Common myeloid progenitor, CD34-positive (primary cell): ENCODE measurements at regions not wholly inside any gene's neighbourhood (a gene's known extent, or its start where the extent isn't known, plus 50 kb on each side); places are given as distances from the start of the nearest gene placed in this dataset.

Experiments
- CTCF ChIA-PET: fragments of 350-600 bp; sonication (Branson Sonifier 250); formaldehyde crosslinking; loops from one replicate; lab custom pipeline; 2021; ENCODE audit warnings: antibody characterized with exemption; lab: Charles Lee
- POLR2A ChIA-PET: fragments of 350-600 bp; sonication (Branson Sonifier 250); formaldehyde crosslinking; loops from one replicate; lab custom pipeline; 2021; ENCODE audit warnings: antibody characterized with exemption; lab: Charles Lee
- DNase-seq, 3 donors: peaks; one replicate each; pipeline versions ENCODE4 v3.0.0 to v3.0.0-alpha.2; 2013
- H3K27ac ChIP-seq, 2 experiments: 1 replicate in 1 of 2; 2 replicates in 1 of 2; pipeline ENCODE4 v1.7.0; 2013; ENCODE audit warnings: inconsistent platforms in 2 of 2, low read length in 2 of 2, mild to moderate bottlenecking in 2 of 2, low read depth in 1 of 2, moderate library complexity in 1 of 2; ENCODE audit not compliant: severe bottlenecking in 2 of 2, insufficient read depth in 1 of 2, poor library complexity in 1 of 2
- H3K27me3 ChIP-seq, 5 experiments: replicated peaks in 2 of 5; 1 replicate in 3 of 5; 2 replicates in 2 of 5; pipeline versions ENCODE4 v1.6.1 to v1.7.0; 2013; ENCODE audit warnings: low read length in 4 of 5, mild to moderate bottlenecking in 2 of 5, moderate library complexity in 2 of 5, inconsistent platforms in 1 of 5; ENCODE audit not compliant: insufficient read depth in 5 of 5, control insufficient read depth in 4 of 5
- H3K36me3 ChIP-seq, 4 experiments: 1 replicate in 2 of 4; 2 replicates in 2 of 4; pipeline versions ENCODE4 v1.6.1 to v1.7.0; 2013; ENCODE audit warnings: low read length in 3 of 4, control low read depth in 1 of 4, mild to moderate bottlenecking in 1 of 4; ENCODE audit not compliant: control insufficient read depth in 4 of 4, insufficient read depth in 4 of 4
- H3K4me1 ChIP-seq, 4 experiments: 1 replicate in 3 of 4; 2 replicates in 1 of 4; pipeline versions ENCODE4 v1.6.1 to v1.7.1; 2013; ENCODE audit warnings: low read length in 3 of 4, mild to moderate bottlenecking in 3 of 4, control low read depth in 1 of 4, inconsistent platforms in 1 of 4, moderate library complexity in 1 of 4; ENCODE audit not compliant: control insufficient read depth in 4 of 4, insufficient read depth in 4 of 4; ENCODE audit errors: control extremely low read depth in 1 of 4
- H3K4me3 ChIP-seq, 7 experiments: 1 replicate in 4 of 7; 2 replicates in 3 of 7; pipeline versions ENCODE4 v1.5.1 to v1.7.0; 2013; ENCODE audit warnings: mild to moderate bottlenecking in 7 of 7, low read length in 6 of 7, moderate library complexity in 6 of 7, inconsistent platforms in 2 of 7, low read depth in 2 of 7, control low read depth in 1 of 7; ENCODE audit not compliant: insufficient read depth in 4 of 7, control insufficient read depth in 1 of 7; ENCODE audit errors: extremely low read depth in 1 of 7
- H3K9me3 ChIP-seq, 5 experiments: 1 replicate in 4 of 5; 2 replicates in 1 of 5; pipeline versions ENCODE4 v1.6.1 to v1.7.1; 2013; ENCODE audit warnings: low read length in 4 of 5, mild to moderate bottlenecking in 2 of 5, inconsistent platforms in 1 of 5, low read depth in 1 of 5, moderate library complexity in 1 of 5; ENCODE audit not compliant: control insufficient read depth in 4 of 5, insufficient read depth in 2 of 5; ENCODE audit errors: control extremely low read depth in 1 of 5
- WGBS: methylation state at CpG from one replicate; pipeline ENCODE4 v1.1.5; 2013; ENCODE audit not compliant: insufficient coverage; 5-methylcytosine and 5-hydroxymethylcytosine counted together

GRCh38 chr2:66688951-66689350 is 254.0 kb downstream of the MEIS1 start:
- H3K4me3 ChIP-seq, result no peak overlapping the region
- H3K4me1 ChIP-seq, result no peaks in the 10 kb centered on the region
- no peaks in the 10 kb centered on the region for H3K9me3 ChIP-seq
- H3K36me3 ChIP-seq, result no peaks in the 10 kb centered on the region
- no peak overlapping the region for H3K27ac ChIP-seq
- no peaks in the 10 kb centered on the region for H3K27me3 ChIP-seq
- WGBS, result 94% methylated on average over 7 of the region's 8 CpGs
- POLR2A ChIA-PET, result no interaction called here
- no peak for DNase-seq
- CTCF ChIA-PET, result interaction anchor here (1.0 kb wide), 1 partner anchor 11 kb away, joined by 3 read pairs; no protein-coding TSS in a partner anchor

GRCh38 chr2:66689456-66690051 is 254.6 kb downstream of the MEIS1 start:
- DNase-seq, result no peak
- H3K36me3 ChIP-seq, result no peaks in the 10 kb centered on the region
- H3K27me3 ChIP-seq, result no peaks in the 10 kb centered on the region
- no peaks in the 10 kb centered on the region for H3K9me3 ChIP-seq
- CTCF ChIA-PET, result interaction anchor here (1.0 kb wide), 1 partner anchor 12 kb away, joined by 3 read pairs; no protein-coding TSS in a partner anchor
- H3K27ac ChIP-seq, result no peak overlapping the region
- H3K4me3 ChIP-seq, result no peak overlapping the region
- WGBS, result 100% methylated on average over 2 of the region's 5 CpGs
- H3K4me1 ChIP-seq, result no peaks in the 10 kb centered on the region
- POLR2A ChIA-PET, result no interaction called here

DNA sequence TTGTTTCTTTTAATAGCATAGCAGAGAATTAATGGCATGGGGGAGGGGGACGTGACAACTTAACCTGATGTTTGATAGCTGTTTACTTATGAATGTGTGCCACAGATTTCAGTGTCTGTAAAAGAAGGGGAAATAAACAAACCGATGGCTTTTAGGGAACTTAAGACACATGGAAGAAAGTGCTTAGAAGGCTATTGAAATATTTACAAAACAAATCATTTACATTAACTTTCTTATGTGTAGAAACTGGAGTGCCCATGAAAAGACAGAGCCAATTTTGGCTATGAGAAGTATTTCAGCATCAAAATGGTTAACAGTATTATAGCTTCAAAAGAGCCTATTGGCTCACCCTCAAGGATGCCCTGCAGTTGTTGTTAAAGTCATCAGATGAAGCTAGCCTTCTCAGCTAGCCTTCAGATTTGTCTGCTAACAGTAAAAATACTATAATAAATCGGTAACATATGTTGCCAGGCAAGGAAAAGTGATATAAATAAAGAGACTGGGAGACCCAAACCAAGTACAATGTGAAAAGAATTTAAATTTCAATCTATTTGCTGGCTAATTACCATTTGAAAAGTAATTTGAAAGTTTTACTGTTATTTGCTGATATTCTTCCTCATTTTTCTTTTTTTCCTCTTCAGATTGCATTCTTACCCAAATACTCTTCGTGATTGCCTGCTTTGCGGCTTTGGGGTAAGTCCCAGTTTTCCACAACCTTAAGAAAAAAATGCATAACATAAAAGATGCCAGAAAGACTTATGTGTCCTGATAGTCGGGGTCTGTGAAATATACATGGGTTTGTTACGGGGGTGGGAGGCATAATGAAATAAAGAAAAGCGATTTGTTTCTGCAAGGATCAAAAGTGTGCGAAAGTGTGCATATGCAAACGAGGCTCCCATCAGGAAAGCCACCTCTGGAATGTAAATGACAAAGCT is 256.4 kb downstream of the MEIS1 start:
- ChIA-PET POLR2A (no interaction called here), CTCF (interaction anchor here (1.2 kb wide), 1 partner anchor 10 kb away, joined by 5 read pairs; no protein-coding TSS in a partner anchor)
- no peaks in the 10 kb centered on the region for H3K9me3 ChIP-seq
- no peaks in the 10 kb centered on the region for H3K36me3 ChIP-seq
- no peak for DNase-seq
- no peaks in the 10 kb centered on the region for H3K27me3 ChIP-seq
- 100% methylated on average over 2 of the region's 10 CpGs for WGBS
- no peak overlapping the region for H3K27ac ChIP-seq
- no peak overlapping the region for H3K4me3 ChIP-seq
- no peaks in the 10 kb centered on the region for H3K4me1 ChIP-seq

DNA sequence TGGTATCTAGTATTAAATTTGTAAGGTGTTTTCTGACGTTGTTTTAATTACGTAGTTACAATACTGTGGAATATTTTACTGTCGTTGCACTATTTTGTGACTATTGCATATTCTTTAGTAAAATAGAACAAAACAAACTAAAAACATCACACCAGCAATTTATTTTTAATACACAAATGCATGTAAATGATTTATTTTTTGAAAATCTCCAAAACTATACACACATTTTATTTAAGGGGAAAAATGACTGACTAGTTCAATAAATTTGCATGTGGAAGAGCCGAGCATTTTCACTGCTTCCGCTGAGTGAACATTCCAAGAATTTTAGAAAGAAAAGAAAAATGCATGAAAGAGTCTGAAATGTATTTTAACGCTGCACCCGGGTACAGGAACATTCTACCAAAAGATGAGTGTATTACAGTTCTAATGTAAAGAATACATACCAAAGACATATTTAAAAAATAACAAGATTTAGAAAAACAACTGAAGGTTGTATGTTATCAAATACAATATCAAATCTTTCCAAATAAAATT is 257.7 kb downstream of the MEIS1 start:
- no peak for DNase-seq
- Histone ChIP-seq H3K27me3 (no peaks in the 10 kb centered on the region), H3K36me3 (no peaks in the 10 kb centered on the region), H3K4me3 (no peak overlapping the region), H3K9me3 (no peaks in the 10 kb centered on the region), H3K27ac (no peak overlapping the region), H3K4me1 (no peaks in the 10 kb centered on the region)
- no CpG with 5 or more reads among the region's 7 CpGs for WGBS
- ChIA-PET CTCF (no interaction called here), POLR2A (no interaction called here)

- WGBS, result 94% methylated on average over 3 of the region's 4 CpGs
- H3K27me3 ChIP-seq, result no peaks in the 10 kb centered on the region
- no peak overlapping the region for H3K27ac ChIP-seq
- POLR2A ChIA-PET, result no interaction called here
- no peaks in the 10 kb centered on the region for H3K36me3 ChIP-seq
- no peaks in the 10 kb centered on the region for H3K9me3 ChIP-seq
- H3K4me3 ChIP-seq, result no peak overlapping the region
- CTCF ChIA-PET, result no interaction called here
- DNase-seq, result no peak
- H3K4me1 ChIP-seq, result no peaks in the 10 kb centered on the region
These were observed 258.4 kb downstream of the MEIS1 start for GRCh38 chr2:66693076-66693965.

DNA sequence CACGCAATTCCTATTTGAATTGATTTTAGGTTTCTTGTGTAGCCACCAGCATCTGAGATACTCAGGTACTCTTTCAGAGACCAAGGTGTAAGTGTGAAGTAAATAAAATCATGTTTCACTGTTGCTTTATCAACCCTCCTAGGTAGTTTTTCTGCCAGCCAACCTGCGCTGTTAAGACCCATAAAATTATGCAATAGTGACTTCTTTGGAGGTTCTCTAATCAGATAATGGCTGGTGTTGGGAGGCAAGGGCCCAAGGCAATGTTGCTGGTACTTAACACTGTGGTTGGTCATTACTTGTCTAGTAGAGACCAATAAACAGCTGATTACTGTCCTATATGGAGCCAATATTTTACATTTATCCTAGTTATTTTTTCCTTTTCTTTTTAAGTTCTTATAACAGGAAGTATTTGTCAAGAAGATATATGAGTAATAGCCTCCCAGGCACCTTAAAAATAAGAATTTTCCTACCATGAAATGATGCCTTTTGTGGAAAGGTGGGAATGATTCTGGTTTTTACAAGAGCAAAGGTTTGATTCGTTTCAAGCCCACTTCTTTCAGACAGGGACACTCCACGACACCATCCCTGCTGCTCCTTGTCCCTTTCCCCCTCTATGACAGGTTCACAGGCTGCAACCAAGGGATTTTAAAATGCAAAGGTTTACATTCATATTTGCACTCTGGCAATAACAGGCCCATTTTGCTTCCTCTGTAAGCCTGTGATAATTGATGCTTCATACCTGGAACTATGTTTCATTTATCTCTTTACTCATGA is 259.3 kb downstream of the MEIS1 start:
- DNase-seq, result no peak
- H3K9me3 ChIP-seq, result no peaks in the 10 kb centered on the region
- ChIA-PET POLR2A (no interaction called here), CTCF (no interaction called here)
- 100% methylated on average over 2 of the region's 4 CpGs for WGBS
- H3K4me1 ChIP-seq, result no peaks in the 10 kb centered on the region
- H3K27ac ChIP-seq, result no peak overlapping the region
- no peaks in the 10 kb centered on the region for H3K27me3 ChIP-seq
- H3K36me3 ChIP-seq, result no peaks in the 10 kb centered on the region
- no peak overlapping the region for H3K4me3 ChIP-seq
